ENCODE measurements at regions not wholly inside any gene's neighbourhood (a gene's known extent, or its start where the extent isn't known, plus 50 kb on each side); places are given as distances from the start of the nearest gene placed in this dataset.

- Mint-ChIP-seq H3K36me3 (no peaks in the 10 kb centered on the region), H3K27me3 (ENCODE audit: low read depth) (no peaks in the 10 kb centered on the region), H3K4me3 (no peak overlapping the region), H3K27ac (no peak overlapping the region), H3K4me1 (peaks cover 14% of the 10 kb centered on the region), H3K9me3 (peaks cover 7% of the 10 kb centered on the region)
- TF ChIP-seq CTCF (IDR thresholded peaks at IDR 0.05; ENCODE audit: unreplicated experiment) = no peak
- no peak for DNase-seq (ENCODE audit: low spot score in 2 of 2, unreplicated experiment in 2 of 2)
Measured at GRCh38 chr17:70668938-70669778, 499.8 kb downstream of the KCNJ2 start.

GRCh38 chr17:70674061-70674460, 504.7 kb downstream of the KCNJ2 start:
- Mint-ChIP-seq H3K27me3 (ENCODE audit: low read depth) (no peaks in the 10 kb centered on the region), H3K36me3 (no peaks in the 10 kb centered on the region), H3K9me3 (peaks cover 3% of the 10 kb centered on the region), H3K4me1 (peaks cover 29% of the 10 kb centered on the region), H3K27ac (no peak overlapping the region), H3K4me3 (no peak overlapping the region)
- TF ChIP-seq CTCF (IDR thresholded peaks at IDR 0.05; ENCODE audit: unreplicated experiment) = no peak
- DNase-seq (ENCODE audit: low spot score in 2 of 2, unreplicated experiment in 2 of 2) = no peak

GRCh38 chr17:70675070-70675590, 505.8 kb downstream of the KCNJ2 start:
- DNase-seq (ENCODE audit: low spot score in 2 of 2, unreplicated experiment in 2 of 2) = no peak
- no peaks in the 10 kb centered on the region for H3K36me3 Mint-ChIP-seq
- H3K27me3 Mint-ChIP-seq (ENCODE audit: low read depth) = no peaks in the 10 kb centered on the region
- no peak overlapping the region for H3K4me3 Mint-ChIP-seq
- H3K4me1 Mint-ChIP-seq = peaks cover 29% of the 10 kb centered on the region
- peaks cover 3% of the 10 kb centered on the region for H3K9me3 Mint-ChIP-seq
- TF ChIP-seq CTCF (IDR thresholded peaks at IDR 0.05; ENCODE audit: unreplicated experiment) = no peak
- no peak overlapping the region for H3K27ac Mint-ChIP-seq

GRCh38 chr17:70677783-70678647, 508.7 kb downstream of the KCNJ2 start:
- H3K27ac Mint-ChIP-seq = no peak overlapping the region
- H3K4me1 Mint-ChIP-seq = peaks cover 24% of the 10 kb centered on the region
- H3K4me3 Mint-ChIP-seq = no peak overlapping the region
- no peak for DNase-seq (ENCODE audit: low spot score in 2 of 2, unreplicated experiment in 2 of 2)
- H3K9me3 Mint-ChIP-seq = no peaks in the 10 kb centered on the region
- no peaks in the 10 kb centered on the region for H3K36me3 Mint-ChIP-seq
- H3K27me3 Mint-ChIP-seq (ENCODE audit: low read depth) = no peaks in the 10 kb centered on the region
- no peak for TF ChIP-seq CTCF (IDR thresholded peaks at IDR 0.05; ENCODE audit: unreplicated experiment)

GRCh38 chr17:70678889-70679288, 509.6 kb downstream of the KCNJ2 start:
- Mint-ChIP-seq H3K27ac (no peak overlapping the region), H3K9me3 (peaks cover under 1% of the 10 kb centered on the region), H3K27me3 (ENCODE audit: low read depth) (no peaks in the 10 kb centered on the region), H3K4me1 (peaks cover 20% of the 10 kb centered on the region), H3K4me3 (no peak overlapping the region), H3K36me3 (no peaks in the 10 kb centered on the region)
- no peak for DNase-seq (ENCODE audit: low spot score in 2 of 2, unreplicated experiment in 2 of 2)
- no peak for TF ChIP-seq CTCF (IDR thresholded peaks at IDR 0.05; ENCODE audit: unreplicated experiment)
